Peyer's patch (tissue), 4 donors: ENCODE measurements at regions not wholly inside any gene's neighbourhood (a gene's known extent, or its start where the extent isn't known, plus 50 kb on each side); places are given as distances from the start of the nearest gene placed in this dataset.

Experiments
- DNase-seq, 3 donors: peaks; one replicate each; pipeline ENCODE4 v3.0.0-alpha.2; 2017 to 2019
- H3K27ac ChIP-seq, 4 donors: fragments of 200-600 bp; sonication (generic); one replicate each; pipeline ENCODE4 v1.5.1; 2016 to 2019
- H3K27me3 ChIP-seq, 2 donors: fragments of 200-600 bp; sonication (generic); one replicate each; pipeline ENCODE4 v1.5.1; 2019
- H3K36me3 ChIP-seq, 3 donors: fragments of 200-600 bp; sonication (generic); one replicate each; pipeline ENCODE4 v1.5.1; 2016 to 2019
- H3K4me1 ChIP-seq, 4 donors: fragments of 200-600 bp; sonication (generic); one replicate each; pipeline ENCODE4 v1.5.1; 2016 to 2019
- H3K4me3 ChIP-seq, 4 donors: fragments of 200-600 bp; sonication (generic); 1 replicate in 3 of 4; 2 replicates in 1 of 4; pipeline ENCODE4 v1.5.1; 2016 to 2019; ENCODE audit warnings: mild to moderate bottlenecking in 1 of 4
- H3K9me3 ChIP-seq, 4 donors: fragments of 200-600 bp; sonication (generic); one replicate each; pipeline ENCODE4 v1.5.1; 2016 to 2019; ENCODE audit warnings: mild to moderate bottlenecking in 1 of 4
- POLR2A ChIP-seq, 2 donors: fragments of 450-650 bp; IDR thresholded peaks; one replicate each; pipeline ENCODE4 v1.5.1; 2017; ENCODE audit warnings: antibody characterized with exemption in 2 of 2, mild to moderate bottlenecking in 2 of 2, moderate library complexity in 2 of 2
- TF ChIP-seq, protein P1 (sequence below), 6 experiments: fragments of 450-650 bp in 4 of 6; fragments of 200-600 bp in 2 of 6; sonication (generic) in 1 of 6; IDR thresholded peaks; one replicate each; pipeline ENCODE4 v1.5.1; 2017 to 2019; ENCODE audit warnings: antibody characterized with exemption in 6 of 6, mild to moderate bottlenecking in 3 of 6, moderate library complexity in 1 of 6

- TF ChIP-seq, protein P1, sequence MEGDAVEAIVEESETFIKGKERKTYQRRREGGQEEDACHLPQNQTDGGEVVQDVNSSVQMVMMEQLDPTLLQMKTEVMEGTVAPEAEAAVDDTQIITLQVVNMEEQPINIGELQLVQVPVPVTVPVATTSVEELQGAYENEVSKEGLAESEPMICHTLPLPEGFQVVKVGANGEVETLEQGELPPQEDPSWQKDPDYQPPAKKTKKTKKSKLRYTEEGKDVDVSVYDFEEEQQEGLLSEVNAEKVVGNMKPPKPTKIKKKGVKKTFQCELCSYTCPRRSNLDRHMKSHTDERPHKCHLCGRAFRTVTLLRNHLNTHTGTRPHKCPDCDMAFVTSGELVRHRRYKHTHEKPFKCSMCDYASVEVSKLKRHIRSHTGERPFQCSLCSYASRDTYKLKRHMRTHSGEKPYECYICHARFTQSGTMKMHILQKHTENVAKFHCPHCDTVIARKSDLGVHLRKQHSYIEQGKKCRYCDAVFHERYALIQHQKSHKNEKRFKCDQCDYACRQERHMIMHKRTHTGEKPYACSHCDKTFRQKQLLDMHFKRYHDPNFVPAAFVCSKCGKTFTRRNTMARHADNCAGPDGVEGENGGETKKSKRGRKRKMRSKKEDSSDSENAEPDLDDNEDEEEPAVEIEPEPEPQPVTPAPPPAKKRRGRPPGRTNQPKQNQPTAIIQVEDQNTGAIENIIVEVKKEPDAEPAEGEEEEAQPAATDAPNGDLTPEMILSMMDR (IDR thresholded peaks at IDR 0.05) = no peak
- no peak for TF ChIP-seq POLR2A (IDR thresholded peaks at IDR 0.05)
- no peak overlapping the region for H3K4me3 ChIP-seq
- H3K9me3 ChIP-seq = no peaks in the 10 kb centered on the region
- H3K27me3 ChIP-seq = no peaks in the 10 kb centered on the region
- no peaks in the 10 kb centered on the region for H3K4me1 ChIP-seq
- H3K27ac ChIP-seq = no peak overlapping the region
- no peaks in the 10 kb centered on the region for H3K36me3 ChIP-seq
- no peak for DNase-seq
Observed at GRCh38 chr7:86592185-86592584, 51.5 kb upstream of the GRM3 start.

- no peaks in the 10 kb centered on the region for H3K36me3 ChIP-seq
- peak in 1 of 3 donors; percentile 23 for DNase-seq
- no peak overlapping the region for H3K27ac ChIP-seq
- TF ChIP-seq, protein P1 (IDR thresholded peaks at IDR 0.05) = no peak
- TF ChIP-seq POLR2A (IDR thresholded peaks at IDR 0.05) = no peak
- H3K4me1 ChIP-seq = no peaks in the 10 kb centered on the region
- H3K9me3 ChIP-seq = no peaks in the 10 kb centered on the region
- H3K27me3 ChIP-seq = no peaks in the 10 kb centered on the region
- no peak overlapping the region for H3K4me3 ChIP-seq
Observed at GRCh38 chr7:86574006-86574405, 69.7 kb upstream of the GRM3 start.

DNA sequence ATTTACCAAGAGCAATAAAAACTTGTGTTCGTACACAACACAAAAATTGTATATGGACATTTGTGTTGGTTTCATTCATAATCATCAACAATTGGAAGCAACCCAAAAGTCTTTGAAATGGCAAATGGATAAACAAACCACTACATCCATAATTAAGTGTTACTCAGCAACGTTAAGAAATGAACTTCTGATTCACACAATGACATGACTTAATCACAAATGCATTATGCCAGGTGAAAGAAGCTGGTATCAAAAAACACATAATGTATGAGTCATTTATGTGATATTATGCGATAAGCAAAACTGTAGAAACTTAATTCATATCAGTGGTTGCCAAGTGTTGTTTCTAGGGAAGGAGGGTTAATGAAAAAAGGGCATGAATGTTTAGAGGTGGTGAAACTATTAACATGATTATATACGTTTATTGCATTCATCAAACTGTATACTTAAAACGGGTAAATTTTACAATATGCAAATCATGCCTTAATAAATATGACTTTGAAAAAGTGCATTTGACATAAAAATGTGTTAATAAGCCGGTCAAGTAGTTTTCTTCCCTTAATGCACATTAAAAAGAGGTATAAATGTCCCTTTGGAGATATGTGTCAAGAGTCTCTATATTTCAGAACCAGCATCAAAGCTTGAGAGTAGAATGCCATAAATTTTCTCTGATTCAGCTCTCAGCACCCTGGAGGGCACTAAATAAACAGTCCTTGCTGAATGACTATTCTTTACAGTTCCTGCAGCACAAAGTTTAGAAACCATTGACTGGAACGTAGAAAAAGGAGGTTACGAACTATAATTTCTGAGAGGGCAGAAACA is 84.8 kb upstream of the GRM3 start:
- H3K27me3 ChIP-seq = no peaks in the 10 kb centered on the region
- H3K27ac ChIP-seq = no peak overlapping the region
- TF ChIP-seq, protein P1 (IDR thresholded peaks at IDR 0.05) = no peak
- no peak for TF ChIP-seq POLR2A (IDR thresholded peaks at IDR 0.05)
- no peak for DNase-seq
- no peaks in the 10 kb centered on the region for H3K9me3 ChIP-seq
- H3K36me3 ChIP-seq = no peaks in the 10 kb centered on the region
- H3K4me3 ChIP-seq = no peak overlapping the region
- no peaks in the 10 kb centered on the region for H3K4me1 ChIP-seq

DNA sequence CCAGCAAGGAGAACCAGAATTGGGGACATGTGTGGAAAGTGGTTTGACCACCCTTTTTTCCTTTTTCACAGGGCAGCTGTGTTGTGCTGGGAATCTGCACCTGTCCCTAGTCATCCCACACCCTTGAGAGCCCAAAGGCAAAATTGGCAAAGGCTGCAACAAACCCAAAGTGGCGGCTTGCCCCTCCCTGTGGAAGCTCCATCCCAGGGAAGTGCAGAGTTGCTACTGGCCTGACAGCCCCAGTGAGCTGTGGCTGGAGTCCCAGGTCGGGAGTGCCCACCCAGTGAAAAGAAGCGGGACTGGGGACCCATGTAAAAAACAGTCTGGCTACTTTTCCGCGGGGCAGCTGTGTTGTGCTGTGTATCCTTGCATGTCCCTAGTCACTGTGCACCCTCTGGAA is 109.1 kb upstream of the GRM3 start:
- H3K36me3 ChIP-seq = no peaks in the 10 kb centered on the region
- H3K9me3 ChIP-seq = no peaks in the 10 kb centered on the region
- DNase-seq = no peak
- TF ChIP-seq, protein P1 (IDR thresholded peaks at IDR 0.05) = no peak
- TF ChIP-seq POLR2A (IDR thresholded peaks at IDR 0.05) = no peak
- H3K4me3 ChIP-seq = no peak overlapping the region
- H3K27ac ChIP-seq = no peak overlapping the region
- no peaks in the 10 kb centered on the region for H3K4me1 ChIP-seq
- no peaks in the 10 kb centered on the region for H3K27me3 ChIP-seq

GRCh38 chr7:86504229-86504628 is 139.5 kb upstream of the GRM3 start:
- no peaks in the 10 kb centered on the region for H3K9me3 ChIP-seq
- no peak overlapping the region for H3K27ac ChIP-seq
- no peak overlapping the region for H3K4me3 ChIP-seq
- no peaks in the 10 kb centered on the region for H3K4me1 ChIP-seq
- DNase-seq = no peak
- no peaks in the 10 kb centered on the region for H3K27me3 ChIP-seq
- TF ChIP-seq, protein P1 (IDR thresholded peaks at IDR 0.05) = no peak
- TF ChIP-seq POLR2A (IDR thresholded peaks at IDR 0.05) = no peak
- H3K36me3 ChIP-seq = no peaks in the 10 kb centered on the region
